ENCODE measurements at regions not wholly inside any gene's neighbourhood (a gene's known extent, or its start where the extent isn't known, plus 50 kb on each side); places are given as distances from the start of the nearest gene placed in this dataset.

DNA sequence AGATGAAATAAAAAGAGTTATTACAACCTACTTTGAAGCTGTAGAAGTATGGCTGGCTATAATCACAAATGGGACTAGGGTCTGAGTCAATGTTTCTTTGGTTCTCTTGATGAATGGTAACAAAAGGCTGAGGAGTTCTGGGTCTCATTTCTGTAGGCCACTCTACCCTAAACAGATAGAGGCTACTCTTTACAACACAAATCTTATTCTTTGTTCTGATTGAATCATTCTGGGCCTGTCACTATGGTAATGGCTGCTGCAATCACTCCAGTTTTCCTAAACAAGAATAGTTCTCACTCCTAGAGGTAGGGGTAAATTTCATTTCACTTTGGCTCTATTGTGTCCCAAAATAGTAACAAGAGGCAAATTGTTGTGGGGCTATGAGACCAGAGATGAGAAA is 1714.3 kb upstream of the PCDH20 start:
- no peak overlapping the region for H3K27ac ChIP-seq
- TF ChIP-seq, protein P1, sequence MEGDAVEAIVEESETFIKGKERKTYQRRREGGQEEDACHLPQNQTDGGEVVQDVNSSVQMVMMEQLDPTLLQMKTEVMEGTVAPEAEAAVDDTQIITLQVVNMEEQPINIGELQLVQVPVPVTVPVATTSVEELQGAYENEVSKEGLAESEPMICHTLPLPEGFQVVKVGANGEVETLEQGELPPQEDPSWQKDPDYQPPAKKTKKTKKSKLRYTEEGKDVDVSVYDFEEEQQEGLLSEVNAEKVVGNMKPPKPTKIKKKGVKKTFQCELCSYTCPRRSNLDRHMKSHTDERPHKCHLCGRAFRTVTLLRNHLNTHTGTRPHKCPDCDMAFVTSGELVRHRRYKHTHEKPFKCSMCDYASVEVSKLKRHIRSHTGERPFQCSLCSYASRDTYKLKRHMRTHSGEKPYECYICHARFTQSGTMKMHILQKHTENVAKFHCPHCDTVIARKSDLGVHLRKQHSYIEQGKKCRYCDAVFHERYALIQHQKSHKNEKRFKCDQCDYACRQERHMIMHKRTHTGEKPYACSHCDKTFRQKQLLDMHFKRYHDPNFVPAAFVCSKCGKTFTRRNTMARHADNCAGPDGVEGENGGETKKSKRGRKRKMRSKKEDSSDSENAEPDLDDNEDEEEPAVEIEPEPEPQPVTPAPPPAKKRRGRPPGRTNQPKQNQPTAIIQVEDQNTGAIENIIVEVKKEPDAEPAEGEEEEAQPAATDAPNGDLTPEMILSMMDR (conservative IDR thresholded peaks at IDR 0.05), result no peak

GRCh38 chr13:63128716-63129115 is 1713.1 kb upstream of the PCDH20 start:
- no peak overlapping the region for H3K27ac ChIP-seq
- TF ChIP-seq, protein P1 (conservative IDR thresholded peaks at IDR 0.05), result no peak

DNA sequence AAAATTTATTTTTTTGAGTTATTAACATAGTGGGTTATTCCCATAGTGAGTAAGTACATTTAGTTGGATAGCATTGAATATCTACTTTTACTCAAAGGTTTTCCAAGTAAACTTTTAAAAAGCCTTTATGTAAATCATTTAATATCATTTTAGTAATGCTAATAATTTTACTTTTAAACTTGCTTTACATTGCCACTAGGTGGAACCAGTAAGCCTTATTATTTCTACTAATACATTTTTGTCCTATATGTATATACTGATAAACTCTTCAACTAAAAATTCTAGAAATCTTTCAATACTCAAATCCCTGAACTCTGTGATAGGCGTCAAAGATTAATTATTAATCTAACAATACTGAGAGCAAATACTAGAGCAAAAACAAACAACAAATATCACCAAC is 1709.2 kb upstream of the PCDH20 start:
- H3K27ac ChIP-seq, result no peak overlapping the region
- TF ChIP-seq, protein P1 (conservative IDR thresholded peaks at IDR 0.05), result peak; percentile 70

DNA sequence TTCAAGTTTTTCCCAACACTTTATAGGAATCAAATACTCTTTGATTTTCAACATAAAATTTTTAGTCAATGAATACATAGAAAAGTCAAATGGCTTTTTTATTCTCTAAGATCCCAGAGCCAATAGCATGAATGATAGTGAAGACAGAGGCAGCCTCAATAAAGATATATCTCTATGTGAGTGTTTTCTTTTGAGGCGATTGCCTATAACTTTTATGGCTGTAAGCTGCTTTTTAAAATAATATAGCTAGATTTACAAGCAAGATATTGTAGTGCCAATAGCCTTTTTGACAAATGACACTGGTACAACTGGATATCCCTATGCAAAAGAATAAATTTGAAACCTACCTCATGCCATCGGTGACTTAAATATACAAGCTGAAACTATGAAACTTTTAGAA is 1705.2 kb upstream of the PCDH20 start:
- H3K27ac ChIP-seq, result no peak overlapping the region
- TF ChIP-seq, protein P1 (conservative IDR thresholded peaks at IDR 0.05), result no peak

DNA sequence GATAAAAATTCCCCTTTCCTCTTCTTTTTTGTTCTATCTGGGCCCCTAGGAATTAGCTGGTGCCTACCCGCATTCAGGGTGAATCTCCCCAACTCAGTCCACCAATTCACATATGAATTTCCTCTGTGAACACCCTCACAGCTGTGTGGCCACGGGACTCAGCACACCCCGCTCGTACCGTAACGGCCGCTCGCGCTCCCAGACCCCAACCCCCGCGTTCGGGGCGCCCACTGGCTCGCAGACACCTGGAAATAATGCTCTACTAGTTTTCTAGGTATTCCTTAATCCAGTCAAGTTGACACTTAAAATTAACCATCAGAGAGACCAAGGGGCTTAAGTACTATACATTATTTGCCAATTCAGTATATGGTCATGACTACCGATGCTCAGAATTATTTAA is 1702.1 kb upstream of the PCDH20 start:
- TF ChIP-seq, protein P1 (conservative IDR thresholded peaks at IDR 0.05), result no peak
- H3K27ac ChIP-seq, result no peak overlapping the region

DNA sequence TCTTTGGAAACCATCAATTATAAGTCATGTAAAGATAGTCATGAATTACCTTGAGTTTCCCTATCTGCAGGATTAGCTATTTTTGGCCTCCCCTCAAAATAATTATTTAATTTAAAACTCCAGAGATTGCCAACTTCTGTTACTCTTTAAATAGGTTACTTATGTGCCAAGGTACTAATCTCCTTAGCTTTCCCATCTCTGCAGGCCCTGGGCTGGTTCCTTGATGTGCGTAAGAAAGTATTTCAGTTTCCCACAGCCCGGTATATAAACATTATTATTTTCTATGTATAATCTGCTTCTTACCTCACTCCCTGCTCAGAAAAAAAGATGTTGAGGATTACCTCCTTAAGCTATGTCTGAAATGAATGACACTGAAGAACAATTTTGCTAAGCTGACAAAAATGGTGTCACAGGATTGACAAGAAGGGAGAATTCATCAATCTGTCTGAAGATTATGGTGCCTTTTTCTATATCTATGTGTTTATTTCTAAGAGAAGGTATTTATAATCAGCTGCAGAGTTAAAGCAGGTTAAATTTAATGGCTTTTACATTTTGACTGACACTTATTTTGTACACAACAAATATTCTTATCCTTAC is 1697.2 kb upstream of the PCDH20 start:
- TF ChIP-seq, protein P1 (conservative IDR thresholded peaks at IDR 0.05), result no peak
- no peak overlapping the region for H3K27ac ChIP-seq

GRCh38 chr13:63110466-63110865 is 1694.8 kb upstream of the PCDH20 start:
- no peak overlapping the region for H3K27ac ChIP-seq
- TF ChIP-seq, protein P1 (conservative IDR thresholded peaks at IDR 0.05), result no peak
